GM12878 (cell line): ENCODE measurements at regions not wholly inside any gene's neighbourhood (a gene's known extent, or its start where the extent isn't known, plus 50 kb on each side); places are given as distances from the start of the nearest gene placed in this dataset.

Experiments
- ATAC-seq: fragments of 200-7000 bp; cut with Tn5 transposase; 3 replicates; pipeline ENCODE4 v1.9.1; 2020; ENCODE audit warnings: mild to moderate bottlenecking, moderate library complexity
- BruUV-seq: library from RNA; stranded (reverse); fragments of 400-500 nt; replicated peaks from 2 replicates; lab custom pipeline; 2021; lab: Mats Ljungman, UMichigan
- CTCF ChIA-PET: fragments of 300-600 bp; sonication (Branson Sonifier 250); formaldehyde crosslinking; extraction: SDS; loops from one replicate; lab custom pipeline; 2021; ENCODE audit warnings: inconsistent platforms; lab: Yijun Ruan, JAX
- POLR2A ChIA-PET: fragments of 350-600 bp; formaldehyde crosslinking; extraction: SDS; loops from one replicate; lab custom pipeline; 2021; ENCODE audit warnings: inconsistent platforms; lab: Charles Lee
- RAD21 ChIA-PET: fragments of 300-600 bp; sonication (Branson Sonifier 250); formaldehyde crosslinking; loops from one replicate; lab custom pipeline; 2023; ENCODE audit warnings: antibody characterized with exemption; ENCODE audit not compliant: unreplicated experiment; lab: Charles Lee
- SMC1A ChIA-PET: fragments of 300-600 bp; sonication (Branson Sonifier 250); formaldehyde crosslinking; loops from one replicate; lab custom pipeline; 2023; ENCODE audit not compliant: unreplicated experiment, uncharacterized antibody; lab: Charles Lee
- DNase-seq: peaks from one replicate; pipeline ENCODE4 v3.0.0-alpha.2; 2011; ENCODE audit warnings: low read depth, low spot score
- FAIRE-seq: peaks from 3 replicates; lab custom pipeline; 2011; peaks lifted over from hg19 to GRCh38; lab: Jason Lieb, UNC
- H2AFZ ChIP-seq: 2 replicates; pipeline ENCODE4 v1.6.0; 2011; ENCODE audit warnings: low read depth, low read length, control low read depth; ENCODE audit not compliant: control insufficient read depth
- H3K27ac ChIP-seq: 2 replicates; pipeline ENCODE4 v1.5.1; 2011; ENCODE audit warnings: control low read depth; ENCODE audit not compliant: control insufficient read depth, insufficient read depth
- H3K27me3 ChIP-seq, 2 experiments: replicated peaks in 1 of 2; 2 replicates each; pipeline versions ENCODE4 v1.6.0 to v1.6.1; 2011; ENCODE audit warnings: low read length in 1 of 2; ENCODE audit not compliant: control insufficient read depth in 2 of 2, insufficient read depth in 2 of 2
- H3K36me3 ChIP-seq, 2 experiments: 2 replicates each; pipeline ENCODE4 v1.5.1; 2011; ENCODE audit warnings: low read length in 1 of 2; ENCODE audit not compliant: control insufficient read depth in 2 of 2, insufficient read depth in 2 of 2
- H3K4me1 ChIP-seq: 2 replicates; pipeline ENCODE4 v1.6.1; 2011; ENCODE audit warnings: mild to moderate bottlenecking, low read length, moderate library complexity, mixed read lengths; ENCODE audit not compliant: control insufficient read depth, insufficient read depth
- H3K4me2 ChIP-seq: 2 replicates; pipeline ENCODE4 v1.6.0; 2011; ENCODE audit warnings: control low read depth; ENCODE audit not compliant: control insufficient read depth, insufficient read depth
- H3K4me3 ChIP-seq: fragments of 200-600 bp; sonication (generic); 2 replicates; pipeline ENCODE4 v1.5.1; 2016
- H3K79me2 ChIP-seq: 2 replicates; pipeline ENCODE4 v1.6.0; 2011; ENCODE audit warnings: low read length; ENCODE audit not compliant: control insufficient read depth, insufficient read depth
- H3K9ac ChIP-seq: 2 replicates; pipeline ENCODE4 v1.8.0; 2011; ENCODE audit warnings: low read length, control low read depth, mixed read lengths; ENCODE audit not compliant: control insufficient read depth, insufficient read depth
- H3K9me3 ChIP-seq: replicated peaks from 3 replicates; pipeline ENCODE4 v1.5.1; 2011; ENCODE audit warnings: mild to moderate bottlenecking, low read length; ENCODE audit not compliant: control insufficient read depth, insufficient read depth
- H4K20me1 ChIP-seq: 2 replicates; pipeline ENCODE4 v1.6.0; 2011; ENCODE audit not compliant: control insufficient read depth, insufficient read depth
- ATF7 ChIP-seq: fragments of 450-650 bp; IDR thresholded peaks from 2 replicates; pipeline ENCODE4 v1.6.1; 2016; ENCODE audit warnings: low read depth, mild to moderate bottlenecking
- WGBS: methylation state at CpG from one replicate; pipeline ENCODE4 v1.1.6; 2016; ENCODE audit warnings: low lambda C conversion rate; ENCODE audit not compliant: insufficient replicate concordance, insufficient coverage; ENCODE audit errors: missing lambda C conversion rate; 5-methylcytosine and 5-hydroxymethylcytosine counted together
- in situ Hi-C: fragments of 300-500 bp; cut with MboI; formaldehyde crosslinking; loops from 9 replicates; pipeline ENCODE4 v1.14.3; 2018; ENCODE audit warnings: mixed read lengths
- intact Hi-C: fragments of 100-400 bp; cut with micrococcal nuclease; formaldehyde crosslinking; loops from one replicate; pipeline ENCODE4 v1.14.2; 2022; ENCODE audit not compliant: unreplicated experiment
- TF ChIP-seq, protein P1 (sequence below): fragments of 450-650 bp; IDR thresholded peaks from 2 replicates; pipeline ENCODE4 v1.6.1; 2016; ENCODE audit warnings: mild to moderate bottlenecking, moderate library complexity, borderline replicate concordance
- TF ChIP-seq, protein P2 (sequence below), 3 experiments: IDR thresholded peaks in 2 of 3; conservative IDR thresholded peaks in 1 of 3; 2 replicates each; pipeline ENCODE4 v1.5.1; 2011; ENCODE audit warnings: low read depth in 3 of 3, low read length in 3 of 3, mild to moderate bottlenecking in 3 of 3, control low read depth in 2 of 3, moderate library complexity in 2 of 3, inconsistent platforms in 1 of 3, mixed read lengths in 1 of 3; ENCODE audit not compliant: control insufficient read depth in 2 of 3, insufficient read depth in 1 of 3; ENCODE audit errors: extremely low read depth in 1 of 3

DNA sequence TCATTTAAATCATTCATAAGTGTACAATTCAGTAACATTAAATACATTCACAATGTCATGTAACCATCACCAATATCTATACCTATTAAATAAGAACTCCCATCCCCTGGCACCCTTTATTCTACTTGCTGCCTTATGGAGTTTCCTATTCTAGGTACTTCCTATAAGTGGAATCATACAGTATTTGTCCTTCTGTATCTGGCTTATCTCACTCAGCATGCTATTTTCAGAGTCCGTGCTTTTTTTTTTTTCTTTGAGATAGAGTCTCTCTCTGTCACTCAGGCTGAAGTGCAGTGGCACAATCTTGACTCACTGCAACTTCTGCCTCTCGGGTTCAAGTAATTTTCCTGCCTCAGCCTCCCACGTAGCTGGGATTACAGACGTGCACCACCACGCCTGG, 67.9 kb upstream of the STOX2 start:
- Histone ChIP-seq H3K4me2 (no peak overlapping the region), H3K36me3 (no peaks in the 10 kb centered on the region), H3K4me3 (no peak overlapping the region), H3K79me2 (no peaks in the 10 kb centered on the region), H3K9ac (no peak overlapping the region), H3K27me3 (no peaks in the 10 kb centered on the region), H3K4me1 (no peaks in the 10 kb centered on the region), H4K20me1 (no peaks in the 10 kb centered on the region), H3K27ac (no peak overlapping the region), H3K9me3 (no peaks in the 10 kb centered on the region), H2AFZ (no peak overlapping the region)
- CTCF ChIA-PET: no interaction called here
- intact Hi-C loops (no loop called here), in situ Hi-C loops (no loop called here)
- FAIRE-seq (no peak), DNase-seq (no peak), ATAC-seq (no peak)
- 28% methylated on average over 5 of the region's 5 CpGs for WGBS
- RAD21 ChIA-PET: no interaction called here
- SMC1A ChIA-PET: no interaction called here
- BruUV-seq: no TSS peak
- TF ChIP-seq, protein P1, sequence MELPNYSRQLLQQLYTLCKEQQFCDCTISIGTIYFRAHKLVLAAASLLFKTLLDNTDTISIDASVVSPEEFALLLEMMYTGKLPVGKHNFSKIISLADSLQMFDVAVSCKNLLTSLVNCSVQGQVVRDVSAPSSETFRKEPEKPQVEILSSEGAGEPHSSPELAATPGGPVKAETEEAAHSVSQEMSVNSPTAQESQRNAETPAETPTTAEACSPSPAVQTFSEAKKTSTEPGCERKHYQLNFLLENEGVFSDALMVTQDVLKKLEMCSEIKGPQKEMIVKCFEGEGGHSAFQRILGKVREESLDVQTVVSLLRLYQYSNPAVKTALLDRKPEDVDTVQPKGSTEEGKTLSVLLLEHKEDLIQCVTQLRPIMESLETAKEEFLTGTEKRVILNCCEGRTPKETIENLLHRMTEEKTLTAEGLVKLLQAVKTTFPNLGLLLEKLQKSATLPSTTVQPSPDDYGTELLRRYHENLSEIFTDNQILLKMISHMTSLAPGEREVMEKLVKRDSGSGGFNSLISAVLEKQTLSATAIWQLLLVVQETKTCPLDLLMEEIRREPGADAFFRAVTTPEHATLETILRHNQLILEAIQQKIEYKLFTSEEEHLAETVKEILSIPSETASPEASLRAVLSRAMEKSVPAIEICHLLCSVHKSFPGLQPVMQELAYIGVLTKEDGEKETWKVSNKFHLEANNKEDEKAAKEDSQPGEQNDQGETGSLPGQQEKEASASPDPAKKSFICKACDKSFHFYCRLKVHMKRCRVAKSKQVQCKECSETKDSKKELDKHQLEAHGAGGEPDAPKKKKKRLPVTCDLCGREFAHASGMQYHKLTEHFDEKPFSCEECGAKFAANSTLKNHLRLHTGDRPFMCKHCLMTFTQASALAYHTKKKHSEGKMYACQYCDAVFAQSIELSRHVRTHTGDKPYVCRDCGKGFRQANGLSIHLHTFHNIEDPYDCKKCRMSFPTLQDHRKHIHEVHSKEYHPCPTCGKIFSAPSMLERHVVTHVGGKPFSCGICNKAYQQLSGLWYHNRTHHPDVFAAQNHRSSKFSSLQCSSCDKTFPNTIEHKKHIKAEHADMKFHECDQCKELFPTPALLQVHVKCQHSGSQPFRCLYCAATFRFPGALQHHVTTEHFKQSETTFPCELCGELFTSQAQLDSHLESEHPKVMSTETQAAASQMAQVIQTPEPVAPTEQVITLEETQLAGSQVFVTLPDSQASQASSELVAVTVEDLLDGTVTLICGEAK: no peak
- POLR2A ChIA-PET: no interaction called here

DNA sequence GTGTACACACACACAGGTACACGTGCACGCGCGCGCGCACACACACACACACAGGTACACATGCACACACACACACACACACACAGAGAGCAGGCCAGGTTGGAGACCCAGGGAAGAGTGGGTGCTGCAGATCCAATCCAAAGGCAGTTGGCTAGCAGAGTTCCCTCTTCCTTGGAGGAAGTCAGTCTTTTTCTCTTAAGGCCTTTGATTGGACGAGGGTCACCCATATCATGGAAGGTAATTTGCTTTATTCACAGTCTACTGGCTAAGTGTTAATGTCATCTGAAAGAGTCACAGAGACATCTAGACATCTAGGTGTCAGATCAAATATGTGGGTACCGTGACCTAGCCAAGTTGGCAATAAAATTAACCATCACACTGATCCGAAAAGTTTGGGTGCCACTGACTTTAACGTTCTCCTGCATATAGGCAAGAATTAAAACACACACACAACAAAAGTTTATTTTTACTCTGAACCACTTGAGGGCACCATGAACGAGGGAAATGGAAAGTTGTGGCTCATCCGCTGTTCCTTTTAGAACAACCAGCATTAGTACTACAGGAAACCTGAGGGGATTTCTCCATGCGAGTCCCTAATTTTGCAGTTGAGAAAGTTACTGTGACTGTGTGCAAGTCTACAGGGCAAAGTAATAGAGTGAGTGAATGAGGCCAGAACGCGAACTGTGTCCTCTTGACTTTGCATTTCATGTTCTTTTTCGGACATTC, 66.0 kb upstream of the STOX2 start:
- Histone ChIP-seq H3K79me2 (no peaks in the 10 kb centered on the region), H3K9me3 (no peaks in the 10 kb centered on the region), H3K27me3 (no peaks in the 10 kb centered on the region), H3K4me1 (no peaks in the 10 kb centered on the region)
- CTCF ChIA-PET: no interaction called here
- no peak for DNase-seq
- TF ChIP-seq ATF7: no peak
- TF ChIP-seq, protein P2, sequence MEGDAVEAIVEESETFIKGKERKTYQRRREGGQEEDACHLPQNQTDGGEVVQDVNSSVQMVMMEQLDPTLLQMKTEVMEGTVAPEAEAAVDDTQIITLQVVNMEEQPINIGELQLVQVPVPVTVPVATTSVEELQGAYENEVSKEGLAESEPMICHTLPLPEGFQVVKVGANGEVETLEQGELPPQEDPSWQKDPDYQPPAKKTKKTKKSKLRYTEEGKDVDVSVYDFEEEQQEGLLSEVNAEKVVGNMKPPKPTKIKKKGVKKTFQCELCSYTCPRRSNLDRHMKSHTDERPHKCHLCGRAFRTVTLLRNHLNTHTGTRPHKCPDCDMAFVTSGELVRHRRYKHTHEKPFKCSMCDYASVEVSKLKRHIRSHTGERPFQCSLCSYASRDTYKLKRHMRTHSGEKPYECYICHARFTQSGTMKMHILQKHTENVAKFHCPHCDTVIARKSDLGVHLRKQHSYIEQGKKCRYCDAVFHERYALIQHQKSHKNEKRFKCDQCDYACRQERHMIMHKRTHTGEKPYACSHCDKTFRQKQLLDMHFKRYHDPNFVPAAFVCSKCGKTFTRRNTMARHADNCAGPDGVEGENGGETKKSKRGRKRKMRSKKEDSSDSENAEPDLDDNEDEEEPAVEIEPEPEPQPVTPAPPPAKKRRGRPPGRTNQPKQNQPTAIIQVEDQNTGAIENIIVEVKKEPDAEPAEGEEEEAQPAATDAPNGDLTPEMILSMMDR (IDR thresholded peaks at IDR 0.05 in 2 of 3, conservative IDR thresholded peaks at IDR 0.05 in 1 of 3; ENCODE audit: control insufficient read depth in 2 of 3, extremely low read depth in 1 of 3, insufficient read depth in 1 of 3, low read depth in 3 of 3, low read length in 3 of 3): peak in 1 of 3 experiments; percentile 24; a peak in 2 of 6 replicates
- TF ChIP-seq, all 136 proteins: peak for 1
- Histone ChIP-seq H3K36me3 (no peaks in the 10 kb centered on the region), H4K20me1 (no peaks in the 10 kb centered on the region), H3K9ac (no peak overlapping the region), H3K4me2 (no peak overlapping the region), H3K27ac (no peak overlapping the region), H3K4me3 (no peak overlapping the region), H2AFZ (no peak overlapping the region)
- in situ Hi-C loops (no loop called here), intact Hi-C loops (no loop called here)
- 56% methylated on average over 16 of the region's 16 CpGs for WGBS
- peak; percentile 21; the same call in 1 of the 3 replicates for ATAC-seq
- POLR2A ChIA-PET: no interaction called here
- SMC1A ChIA-PET: no interaction called here
- FAIRE-seq: no peak
- BruUV-seq: no TSS peak
- RAD21 ChIA-PET: no interaction called here
